ENCODE measurements at regions not wholly inside any gene's neighbourhood (a gene's known extent, or its start where the extent isn't known, plus 50 kb on each side); places are given as distances from the start of the nearest gene placed in this dataset.

- TF ChIP-seq CTCF (IDR thresholded peaks at IDR 0.05) (no peak), EZH2 (IDR thresholded peaks at IDR 0.05; ENCODE audit: borderline replicate concordance, insufficient read depth, low read depth, low read length, poor library complexity, severe bottlenecking) (no peak)
- no peaks in the 10 kb centered on the region for H3K27me3 Mint-ChIP-seq
- no peaks in the 10 kb centered on the region for H3K36me3 ChIP-seq (replicated peaks in 1 of 2; ENCODE audit: control extremely low read depth in 1 of 2, control insufficient read depth in 1 of 2, extremely low read depth in 1 of 2, insufficient read depth in 2 of 2, low read length in 1 of 2)
- H3K9ac ChIP-seq (ENCODE audit: low read length) = no peak overlapping the region
- ChIA-PET POLR2A (no interaction called here), CTCF (no interaction called here)
- DNase-seq (no peak), ATAC-seq (ENCODE audit: low read depth) (no peak)
- no peak overlapping the region for H2AFZ ChIP-seq (ENCODE audit: insufficient read depth, low read depth, low read length, poor library complexity, severe bottlenecking)
- no peak overlapping the region for H3K4me3 Mint-ChIP-seq
- no peaks in the 10 kb centered on the region for H3K4me1 ChIP-seq (ENCODE audit: control insufficient read depth in 2 of 2, insufficient read depth in 2 of 2, low read length in 2 of 2)
- no CpG with 5 or more reads among the region's 1 CpG for WGBS (ENCODE audit: insufficient coverage)
- H3K4me3 ChIP-seq (ENCODE audit: control extremely low read depth in 1 of 5, extremely low read depth in 1 of 5, insufficient read depth in 1 of 5, low read depth in 2 of 5, low read length in 4 of 5) = no peak overlapping the region
- H3K4me1 Mint-ChIP-seq = no peaks in the 10 kb centered on the region
- H4K20me1 ChIP-seq (ENCODE audit: control insufficient read depth, insufficient read depth, low read length, poor library complexity, severe bottlenecking) = no peaks in the 10 kb centered on the region
- no peak overlapping the region for H3K4me2 ChIP-seq (replicated peaks; ENCODE audit: low read depth, low read length, poor library complexity, severe bottlenecking)
- H3K79me2 ChIP-seq (ENCODE audit: control insufficient read depth, insufficient read depth, low read length) = no peaks in the 10 kb centered on the region
- no peaks in the 10 kb centered on the region for H3K9me3 ChIP-seq (ENCODE audit: control extremely low read depth in 1 of 3, control insufficient read depth in 2 of 3, insufficient read depth in 1 of 3, low read length in 2 of 3)
- no peak overlapping the region for H3K27ac ChIP-seq (ENCODE audit: low read length in 2 of 2)
- intact Hi-C loops (cut with micrococcal nuclease) = no loop called here
- H3K27ac Mint-ChIP-seq = no peak overlapping the region
- no peaks in the 10 kb centered on the region for H3K9me3 Mint-ChIP-seq (ENCODE audit: insufficient read depth)
- H3K27me3 ChIP-seq (replicated peaks in 1 of 4; ENCODE audit: control extremely low read depth in 1 of 4, control insufficient read depth in 3 of 4, insufficient read depth in 4 of 4, low read length in 3 of 4) = no peaks in the 10 kb centered on the region
These were observed 1449.4 kb downstream of the LRFN5 start for GRCh38 chr14:43056106-43056505.

- Histone ChIP-seq H3K79me2 (ENCODE audit: control insufficient read depth, insufficient read depth, low read length) (no peaks in the 10 kb centered on the region), H3K4me2 (replicated peaks; ENCODE audit: low read depth, low read length, poor library complexity, severe bottlenecking) (no peak overlapping the region), H4K20me1 (ENCODE audit: control insufficient read depth, insufficient read depth, low read length, poor library complexity, severe bottlenecking) (no peaks in the 10 kb centered on the region), H3K27me3 (replicated peaks in 1 of 4; ENCODE audit: control extremely low read depth in 1 of 4, control insufficient read depth in 3 of 4, insufficient read depth in 4 of 4, low read length in 3 of 4) (no peaks in the 10 kb centered on the region), H3K36me3 (replicated peaks in 1 of 2; ENCODE audit: control extremely low read depth in 1 of 2, control insufficient read depth in 1 of 2, extremely low read depth in 1 of 2, insufficient read depth in 2 of 2, low read length in 1 of 2) (no peaks in the 10 kb centered on the region), H3K9ac (ENCODE audit: low read length) (no peak overlapping the region), H3K9me3 (ENCODE audit: control extremely low read depth in 1 of 3, control insufficient read depth in 2 of 3, insufficient read depth in 1 of 3, low read length in 2 of 3) (no peaks in the 10 kb centered on the region), H3K27ac (ENCODE audit: low read length in 2 of 2) (no peak overlapping the region), H3K4me3 (ENCODE audit: control extremely low read depth in 1 of 5, extremely low read depth in 1 of 5, insufficient read depth in 1 of 5, low read depth in 2 of 5, low read length in 4 of 5) (no peak overlapping the region), H2AFZ (ENCODE audit: insufficient read depth, low read depth, low read length, poor library complexity, severe bottlenecking) (no peak overlapping the region), H3K4me1 (ENCODE audit: control insufficient read depth in 2 of 2, insufficient read depth in 2 of 2, low read length in 2 of 2) (no peaks in the 10 kb centered on the region)
- CTCF ChIA-PET = no interaction called here
- Mint-ChIP-seq H3K27me3 (no peaks in the 10 kb centered on the region), H3K4me3 (no peak overlapping the region), H3K27ac (no peak overlapping the region), H3K4me1 (no peaks in the 10 kb centered on the region), H3K9me3 (ENCODE audit: insufficient read depth) (no peaks in the 10 kb centered on the region)
- TF ChIP-seq EZH2 (IDR thresholded peaks at IDR 0.05; ENCODE audit: borderline replicate concordance, insufficient read depth, low read depth, low read length, poor library complexity, severe bottlenecking) = no peak
- TF ChIP-seq CTCF (IDR thresholded peaks at IDR 0.05) = no peak
- POLR2A ChIA-PET = no interaction called here
- ATAC-seq (ENCODE audit: low read depth) = no peak
- intact Hi-C loops (cut with micrococcal nuclease) = no loop called here
- no CpG with 5 or more reads among the region's 1 CpG for whole genome bisulfite sequencing (ENCODE audit: insufficient coverage)
- DNase-seq = no peak
These were observed 1446.2 kb downstream of the LRFN5 start for GRCh38 chr14:43052897-43053296.

Measured in B cell (primary cell).